ENCODE measurements at regions not wholly inside any gene's neighbourhood (a gene's known extent, or its start where the extent isn't known, plus 50 kb on each side); places are given as distances from the start of the nearest gene placed in this dataset.

DNA sequence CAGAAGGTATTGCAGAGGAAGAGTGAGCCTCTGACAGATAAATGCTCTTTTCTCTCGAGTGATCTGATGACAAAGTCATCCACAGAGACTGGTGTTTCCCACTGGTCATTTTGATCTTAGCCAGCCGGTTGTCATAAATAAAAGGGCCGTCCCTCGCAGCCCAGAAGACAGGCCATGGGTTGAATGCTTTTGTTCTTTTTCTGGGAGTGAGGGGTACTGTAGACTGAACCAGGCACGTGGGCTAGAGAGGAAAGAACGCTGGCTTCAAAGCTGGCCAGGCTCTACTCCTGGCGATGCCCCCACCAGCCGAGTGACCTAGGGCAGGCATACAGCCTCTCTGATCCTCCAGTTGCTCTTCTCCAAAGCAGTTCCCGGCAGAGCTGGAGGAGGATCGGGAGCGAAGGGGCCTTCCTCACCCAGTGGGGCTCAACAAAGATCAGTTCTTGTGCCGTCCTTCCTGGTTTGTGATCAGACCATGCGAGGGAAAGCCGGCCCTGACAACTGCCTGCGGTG is 193.5 kb downstream of the INHBB start:
- TF ChIP-seq, protein P1, sequence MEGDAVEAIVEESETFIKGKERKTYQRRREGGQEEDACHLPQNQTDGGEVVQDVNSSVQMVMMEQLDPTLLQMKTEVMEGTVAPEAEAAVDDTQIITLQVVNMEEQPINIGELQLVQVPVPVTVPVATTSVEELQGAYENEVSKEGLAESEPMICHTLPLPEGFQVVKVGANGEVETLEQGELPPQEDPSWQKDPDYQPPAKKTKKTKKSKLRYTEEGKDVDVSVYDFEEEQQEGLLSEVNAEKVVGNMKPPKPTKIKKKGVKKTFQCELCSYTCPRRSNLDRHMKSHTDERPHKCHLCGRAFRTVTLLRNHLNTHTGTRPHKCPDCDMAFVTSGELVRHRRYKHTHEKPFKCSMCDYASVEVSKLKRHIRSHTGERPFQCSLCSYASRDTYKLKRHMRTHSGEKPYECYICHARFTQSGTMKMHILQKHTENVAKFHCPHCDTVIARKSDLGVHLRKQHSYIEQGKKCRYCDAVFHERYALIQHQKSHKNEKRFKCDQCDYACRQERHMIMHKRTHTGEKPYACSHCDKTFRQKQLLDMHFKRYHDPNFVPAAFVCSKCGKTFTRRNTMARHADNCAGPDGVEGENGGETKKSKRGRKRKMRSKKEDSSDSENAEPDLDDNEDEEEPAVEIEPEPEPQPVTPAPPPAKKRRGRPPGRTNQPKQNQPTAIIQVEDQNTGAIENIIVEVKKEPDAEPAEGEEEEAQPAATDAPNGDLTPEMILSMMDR (IDR thresholded peaks at IDR 0.05): no peak
- TF ChIP-seq POLR2AphosphoS5 (IDR thresholded peaks at IDR 0.05) (no peak), POLR2A (IDR thresholded peaks at IDR 0.05) (no peak)
